GM10266 (cell line): ENCODE measurements at regions not wholly inside any gene's neighbourhood (a gene's known extent, or its start where the extent isn't known, plus 50 kb on each side); places are given as distances from the start of the nearest gene placed in this dataset.

Experiments
- DNase-seq: peaks from one replicate; pipeline ENCODE4 v3.0.0; 2012; ENCODE audit errors: extremely low spot score
- CTCF ChIP-seq: IDR thresholded peaks from 2 replicates; pipeline ENCODE4 v1.5.1; 2012; ENCODE audit warnings: mild to moderate bottlenecking, low read depth; ENCODE audit not compliant: control insufficient read depth, insufficient read depth; ENCODE audit errors: missing control alignments

- no peak for TF ChIP-seq CTCF
- DNase-seq = no peak
Observed at GRCh38 chr4:132992686-132993085, 156.4 kb upstream of the PCDH10 start.

GRCh38 chr4:132998585-132999230 lies 150.4 kb upstream of the PCDH10 start:
- no peak for DNase-seq
- no peak for TF ChIP-seq CTCF

GRCh38 chr4:133000012-133000411 lies 149.1 kb upstream of the PCDH10 start:
- no peak for TF ChIP-seq CTCF
- DNase-seq = no peak

GRCh38 chr4:133003169-133003568 lies 145.9 kb upstream of the PCDH10 start:
- no peak for DNase-seq
- TF ChIP-seq CTCF = no peak

- DNase-seq = no peak
- TF ChIP-seq CTCF = no peak
Observed at GRCh38 chr4:133014473-133015135, 134.5 kb upstream of the PCDH10 start.

GRCh38 chr4:133045288-133045687 lies 103.8 kb upstream of the PCDH10 start:
- no peak for DNase-seq
- no peak for TF ChIP-seq CTCF

GRCh38 chr4:133046156-133046555 lies 102.9 kb upstream of the PCDH10 start:
- DNase-seq = no peak
- no peak for TF ChIP-seq CTCF
